Kidney (tissue), 13 donors: ENCODE measurements at regions not wholly inside any gene's neighbourhood (a gene's known extent, or its start where the extent isn't known, plus 50 kb on each side); places are given as distances from the start of the nearest gene placed in this dataset.

Source experiments
- DNase-seq, 5 donors: peaks; one replicate each; pipeline ENCODE4 v3.0.0-alpha.2; 2013 to 2020
- FAIRE-seq: peaks from 2 replicates; lab custom pipeline; 2012; peaks lifted over from hg19 to GRCh38; lab: Jason Lieb, UNC
- H3K27ac ChIP-seq, 2 donors: one replicate each; pipeline ENCODE4 v1.7.0; 2013; ENCODE audit warnings: low read depth in 2 of 2, low read length in 2 of 2, inconsistent platforms in 1 of 2
- H3K27me3 ChIP-seq: one replicate; pipeline ENCODE4 v1.7.1; 2013; ENCODE audit warnings: low read length, inconsistent platforms; ENCODE audit not compliant: control insufficient read depth, insufficient read depth
- H3K36me3 ChIP-seq, 3 donors: one replicate each; pipeline versions ENCODE4 v1.7.0 to v1.7.1; 2013; ENCODE audit warnings: low read length in 3 of 3, control low read depth in 1 of 3, inconsistent platforms in 1 of 3; ENCODE audit not compliant: insufficient read depth in 3 of 3, control insufficient read depth in 2 of 3
- H3K4me1 ChIP-seq, 3 donors: one replicate each; pipeline versions ENCODE4 v1.7.0 to v1.7.1; 2013; ENCODE audit warnings: low read length in 3 of 3, inconsistent platforms in 1 of 3, low read depth in 1 of 3; ENCODE audit not compliant: control insufficient read depth in 2 of 3, insufficient read depth in 2 of 3
- H3K4me3 ChIP-seq, 3 donors: one replicate each; pipeline versions ENCODE4 v1.7.0 to v1.8.1; 2013; ENCODE audit warnings: low read length in 3 of 3, control low read depth in 1 of 3, inconsistent platforms in 1 of 3
- H3K9ac ChIP-seq, 3 donors: one replicate each; pipeline versions ENCODE4 v1.7.0 to v1.7.1; 2013; ENCODE audit warnings: low read length in 3 of 3, control low read depth in 1 of 3, inconsistent platforms in 1 of 3
- H3K9me3 ChIP-seq, 3 donors: one replicate each; pipeline versions ENCODE4 v1.7.0 to v1.7.1; 2013; ENCODE audit warnings: low read length in 3 of 3, control low read depth in 1 of 3, inconsistent platforms in 1 of 3; ENCODE audit not compliant: control insufficient read depth in 2 of 3, insufficient read depth in 1 of 3
- intact Hi-C: fragments of 100-400 bp; cut with DNase I; formaldehyde crosslinking; loops from one replicate; pipeline ENCODE4 v1.11.1; 2022
- TF ChIP-seq, protein P1 (sequence below): IDR thresholded peaks from 3 replicates; pipeline ENCODE4 v1.5.1; 2012; ENCODE audit warnings: mild to moderate bottlenecking, moderate library complexity, borderline replicate concordance; ENCODE audit not compliant: insufficient read depth; ENCODE audit errors: extremely low read depth
- donor health status: control.
- donor health status: control.
- donor health status: control.
- donor health status: control.
- donor health status: control.
- donor health status: DM: yes; HTN: yes; CAD: no.
- donor health status: Normal renal cell carcinoma (clear cell type).

DNA sequence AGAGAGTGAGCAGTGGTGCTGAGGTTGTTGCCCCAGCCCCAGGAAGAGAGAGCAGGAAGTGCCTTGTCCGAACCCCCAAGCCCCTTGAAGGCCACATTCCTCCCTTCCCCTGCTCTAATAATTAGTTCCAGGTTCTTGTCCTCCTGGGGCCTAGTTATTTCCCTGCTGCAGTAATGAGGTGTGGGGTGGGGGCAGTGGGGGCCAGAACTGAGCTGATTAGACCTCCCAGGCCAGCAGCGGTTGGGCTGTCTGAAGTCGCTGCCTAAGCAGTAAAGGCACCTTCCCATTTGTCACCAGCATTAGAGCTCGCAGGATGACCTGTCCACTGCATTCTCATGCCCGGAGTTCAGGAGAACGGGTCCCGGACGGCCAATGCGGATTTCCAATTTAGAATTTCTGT lies 186.5 kb upstream of the CSF3R start:
- no peaks in the 10 kb centered on the region for H3K27me3 ChIP-seq
- TF ChIP-seq, protein P1, sequence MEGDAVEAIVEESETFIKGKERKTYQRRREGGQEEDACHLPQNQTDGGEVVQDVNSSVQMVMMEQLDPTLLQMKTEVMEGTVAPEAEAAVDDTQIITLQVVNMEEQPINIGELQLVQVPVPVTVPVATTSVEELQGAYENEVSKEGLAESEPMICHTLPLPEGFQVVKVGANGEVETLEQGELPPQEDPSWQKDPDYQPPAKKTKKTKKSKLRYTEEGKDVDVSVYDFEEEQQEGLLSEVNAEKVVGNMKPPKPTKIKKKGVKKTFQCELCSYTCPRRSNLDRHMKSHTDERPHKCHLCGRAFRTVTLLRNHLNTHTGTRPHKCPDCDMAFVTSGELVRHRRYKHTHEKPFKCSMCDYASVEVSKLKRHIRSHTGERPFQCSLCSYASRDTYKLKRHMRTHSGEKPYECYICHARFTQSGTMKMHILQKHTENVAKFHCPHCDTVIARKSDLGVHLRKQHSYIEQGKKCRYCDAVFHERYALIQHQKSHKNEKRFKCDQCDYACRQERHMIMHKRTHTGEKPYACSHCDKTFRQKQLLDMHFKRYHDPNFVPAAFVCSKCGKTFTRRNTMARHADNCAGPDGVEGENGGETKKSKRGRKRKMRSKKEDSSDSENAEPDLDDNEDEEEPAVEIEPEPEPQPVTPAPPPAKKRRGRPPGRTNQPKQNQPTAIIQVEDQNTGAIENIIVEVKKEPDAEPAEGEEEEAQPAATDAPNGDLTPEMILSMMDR: no peak
- DNase-seq (no peak), FAIRE-seq (no peak)
- no peaks in the 10 kb centered on the region for H3K36me3 ChIP-seq
- H3K4me3 ChIP-seq: no peak overlapping the region
- no peaks in the 10 kb centered on the region for H3K9me3 ChIP-seq
- no peak overlapping the region for H3K9ac ChIP-seq
- no peaks in the 10 kb centered on the region for H3K4me1 ChIP-seq
- intact Hi-C loops: no loop called here
- no peak overlapping the region for H3K27ac ChIP-seq

DNA sequence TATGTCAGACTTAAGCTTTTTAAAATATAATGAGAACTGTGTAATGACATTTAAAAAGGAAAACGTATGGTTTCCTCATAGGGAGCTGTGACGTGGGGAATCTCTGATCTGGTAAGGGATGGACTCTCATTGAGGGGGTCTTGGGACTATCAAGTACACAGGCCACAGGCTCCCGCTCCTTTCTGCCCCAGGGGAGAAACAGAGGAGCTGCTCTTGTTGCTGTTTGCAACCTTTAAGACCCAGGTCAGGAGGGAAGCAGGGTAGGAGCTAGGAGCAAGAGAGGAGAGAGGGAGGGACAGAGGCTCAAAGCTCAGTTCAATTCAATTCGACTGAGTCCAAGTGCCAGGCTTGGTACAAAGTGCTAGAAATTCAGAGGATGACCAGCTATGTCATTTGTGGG lies 185.1 kb upstream of the CSF3R start:
- intact Hi-C loops: no loop called here
- TF ChIP-seq, protein P1: no peak
- no peaks in the 10 kb centered on the region for H3K27me3 ChIP-seq
- H3K4me1 ChIP-seq: no peaks in the 10 kb centered on the region
- H3K4me3 ChIP-seq: no peak overlapping the region
- no peak for FAIRE-seq
- no peaks in the 10 kb centered on the region for H3K36me3 ChIP-seq
- H3K9ac ChIP-seq: no peak overlapping the region
- no peak for DNase-seq
- H3K9me3 ChIP-seq: no peaks in the 10 kb centered on the region
- no peak overlapping the region for H3K27ac ChIP-seq

DNA sequence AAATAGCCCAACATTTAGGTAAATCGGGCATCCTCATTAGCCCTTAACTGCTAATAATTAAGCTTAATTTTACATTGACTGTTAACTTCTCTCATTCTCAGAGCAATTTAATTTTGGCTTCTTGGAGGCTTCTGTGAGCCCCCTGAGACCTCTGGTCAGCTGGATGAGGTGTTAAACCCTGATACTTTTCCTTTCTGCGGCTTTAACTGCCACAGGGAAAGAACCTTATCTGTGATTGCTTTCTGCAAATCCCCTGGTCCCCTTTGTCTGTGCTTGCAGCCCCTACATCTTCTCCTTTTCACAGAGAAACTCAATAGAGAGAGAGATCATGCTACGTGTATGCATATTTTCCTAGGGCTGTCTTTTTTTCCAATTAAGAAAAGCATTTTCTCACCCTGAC lies 184.5 kb upstream of the CSF3R start:
- Histone ChIP-seq H3K9ac (no peak overlapping the region), H3K36me3 (no peaks in the 10 kb centered on the region), H3K4me1 (no peaks in the 10 kb centered on the region), H3K4me3 (no peak overlapping the region), H3K9me3 (no peaks in the 10 kb centered on the region), H3K27ac (no peak overlapping the region), H3K27me3 (no peaks in the 10 kb centered on the region)
- DNase-seq (no peak), FAIRE-seq (no peak)
- TF ChIP-seq, protein P1: no peak
- intact Hi-C loops: no loop called here

DNA sequence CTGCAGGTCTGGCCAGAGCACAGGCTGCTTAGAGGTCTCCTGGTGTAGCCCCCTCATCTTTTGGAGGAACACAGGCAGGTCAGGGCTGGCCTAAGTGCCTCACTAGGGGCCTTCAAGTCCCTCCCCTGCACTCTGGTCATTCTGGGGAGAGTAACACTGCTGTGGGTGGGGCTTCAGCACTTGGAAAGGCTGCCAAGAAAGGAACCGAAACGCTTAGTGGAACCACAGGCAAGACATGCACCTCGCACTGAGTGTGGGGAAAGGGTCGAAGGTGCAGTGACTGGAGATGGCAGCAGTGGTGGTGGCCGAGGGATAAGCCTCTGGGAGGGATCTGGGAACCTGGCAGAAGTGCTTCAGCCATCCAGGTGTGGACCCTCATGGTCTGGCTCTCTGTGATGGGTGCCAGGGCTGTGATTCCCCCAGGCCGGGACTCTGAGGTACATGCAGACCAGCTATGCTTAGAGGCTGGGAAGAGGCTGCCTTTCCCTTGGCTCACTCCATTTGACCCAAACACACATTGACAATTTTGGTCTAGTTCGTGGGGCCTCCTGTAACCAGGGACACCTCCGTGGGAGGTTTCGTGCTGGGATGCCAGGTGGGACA lies 182.9 kb upstream of the CSF3R start:
- H3K9me3 ChIP-seq: no peaks in the 10 kb centered on the region
- DNase-seq (no peak), FAIRE-seq (no peak)
- no peaks in the 10 kb centered on the region for H3K4me1 ChIP-seq
- TF ChIP-seq, protein P1: no peak
- intact Hi-C loops: no loop called here
- no peak overlapping the region for H3K27ac ChIP-seq
- no peak overlapping the region for H3K4me3 ChIP-seq
- no peak overlapping the region for H3K9ac ChIP-seq
- H3K27me3 ChIP-seq: no peaks in the 10 kb centered on the region
- no peaks in the 10 kb centered on the region for H3K36me3 ChIP-seq
